Peyer's patch (tissue), 4 donors: ENCODE measurements at regions not wholly inside any gene's neighbourhood (a gene's known extent, or its start where the extent isn't known, plus 50 kb on each side); places are given as distances from the start of the nearest gene placed in this dataset.

ENCODE experiments used
- DNase-seq, 3 donors: peaks; one replicate each; pipeline ENCODE4 v3.0.0-alpha.2; 2017 to 2019
- H3K27ac ChIP-seq, 4 donors: fragments of 200-600 bp; sonication (generic); one replicate each; pipeline ENCODE4 v1.5.1; 2016 to 2019
- H3K27me3 ChIP-seq, 2 donors: fragments of 200-600 bp; sonication (generic); one replicate each; pipeline ENCODE4 v1.5.1; 2019
- H3K36me3 ChIP-seq, 3 donors: fragments of 200-600 bp; sonication (generic); one replicate each; pipeline ENCODE4 v1.5.1; 2016 to 2019
- H3K4me1 ChIP-seq, 4 donors: fragments of 200-600 bp; sonication (generic); one replicate each; pipeline ENCODE4 v1.5.1; 2016 to 2019
- H3K4me3 ChIP-seq, 4 donors: fragments of 200-600 bp; sonication (generic); 1 replicate in 3 of 4; 2 replicates in 1 of 4; pipeline ENCODE4 v1.5.1; 2016 to 2019; ENCODE audit warnings: mild to moderate bottlenecking in 1 of 4
- H3K9me3 ChIP-seq, 4 donors: fragments of 200-600 bp; sonication (generic); one replicate each; pipeline ENCODE4 v1.5.1; 2016 to 2019; ENCODE audit warnings: mild to moderate bottlenecking in 1 of 4
- CTCF ChIP-seq, 6 experiments: fragments of 450-650 bp in 4 of 6; fragments of 200-600 bp in 2 of 6; sonication (generic) in 1 of 6; IDR thresholded peaks; one replicate each; pipeline ENCODE4 v1.5.1; 2017 to 2019; ENCODE audit warnings: antibody characterized with exemption in 6 of 6, mild to moderate bottlenecking in 3 of 6, moderate library complexity in 1 of 6
- POLR2A ChIP-seq, 2 donors: fragments of 450-650 bp; IDR thresholded peaks; one replicate each; pipeline ENCODE4 v1.5.1; 2017; ENCODE audit warnings: antibody characterized with exemption in 2 of 2, mild to moderate bottlenecking in 2 of 2, moderate library complexity in 2 of 2

GRCh38 chr5:112025757-112026156 is 268.8 kb upstream of the NREP start:
- TF ChIP-seq POLR2A (IDR thresholded peaks at IDR 0.05) = no peak
- TF ChIP-seq CTCF (IDR thresholded peaks at IDR 0.05) = no peak
- no peaks in the 10 kb centered on the region for H3K9me3 ChIP-seq

GRCh38 chr5:112024769-112025168 is 267.8 kb upstream of the NREP start:
- no peaks in the 10 kb centered on the region for H3K9me3 ChIP-seq
- no peak overlapping the region for H3K27ac ChIP-seq
- no peaks in the 10 kb centered on the region for H3K27me3 ChIP-seq
- TF ChIP-seq POLR2A (IDR thresholded peaks at IDR 0.05) (no peak), CTCF (IDR thresholded peaks at IDR 0.05) (no peak)
- no peaks in the 10 kb centered on the region for H3K36me3 ChIP-seq
- DNase-seq = no peak
- no peak overlapping the region for H3K4me3 ChIP-seq
- no peaks in the 10 kb centered on the region for H3K4me1 ChIP-seq

More at GRCh38 chr5:112025757-112026156, 268.8 kb upstream of the NREP start:
- no peaks in the 10 kb centered on the region for H3K27me3 ChIP-seq
- H3K4me1 ChIP-seq = no peaks in the 10 kb centered on the region
- no peak overlapping the region for H3K27ac ChIP-seq
- no peak for DNase-seq
- H3K4me3 ChIP-seq = no peak overlapping the region
- H3K36me3 ChIP-seq = no peaks in the 10 kb centered on the region

- Histone ChIP-seq H3K27ac (no peak overlapping the region), H3K4me3 (no peak overlapping the region), H3K4me1 (no peaks in the 10 kb centered on the region), H3K27me3 (no peaks in the 10 kb centered on the region), H3K9me3 (no peaks in the 10 kb centered on the region), H3K36me3 (no peaks in the 10 kb centered on the region)
- DNase-seq = no peak
- TF ChIP-seq POLR2A (IDR thresholded peaks at IDR 0.05) (no peak), CTCF (IDR thresholded peaks at IDR 0.05) (no peak)
Measured at GRCh38 chr5:112024221-112024620, 267.2 kb upstream of the NREP start.

- Histone ChIP-seq H3K4me1 (no peaks in the 10 kb centered on the region), H3K27me3 (no peaks in the 10 kb centered on the region), H3K4me3 (no peak overlapping the region), H3K9me3 (no peaks in the 10 kb centered on the region), H3K27ac (no peak overlapping the region), H3K36me3 (no peaks in the 10 kb centered on the region)
- no peak for TF ChIP-seq POLR2A (IDR thresholded peaks at IDR 0.05)
- TF ChIP-seq CTCF (IDR thresholded peaks at IDR 0.05) = no peak
- DNase-seq = no peak
Measured at GRCh38 chr5:112023766-112024165, 266.8 kb upstream of the NREP start.

GRCh38 chr5:112018846-112019245 is 261.9 kb upstream of the NREP start:
- H3K4me1 ChIP-seq = no peaks in the 10 kb centered on the region
- DNase-seq = no peak
- H3K27me3 ChIP-seq = no peaks in the 10 kb centered on the region
- H3K9me3 ChIP-seq = no peaks in the 10 kb centered on the region
- no peak overlapping the region for H3K4me3 ChIP-seq
- no peaks in the 10 kb centered on the region for H3K36me3 ChIP-seq
- TF ChIP-seq POLR2A (IDR thresholded peaks at IDR 0.05) (no peak), CTCF (IDR thresholded peaks at IDR 0.05) (no peak)
- no peak overlapping the region for H3K27ac ChIP-seq

GRCh38 chr5:112016980-112017379 is 260.0 kb upstream of the NREP start:
- Histone ChIP-seq H3K36me3 (no peaks in the 10 kb centered on the region), H3K27me3 (no peaks in the 10 kb centered on the region), H3K9me3 (no peaks in the 10 kb centered on the region), H3K4me3 (no peak overlapping the region), H3K27ac (no peak overlapping the region), H3K4me1 (no peaks in the 10 kb centered on the region)
- no peak for TF ChIP-seq POLR2A (IDR thresholded peaks at IDR 0.05)
- no peak for TF ChIP-seq CTCF (IDR thresholded peaks at IDR 0.05)
- no peak for DNase-seq
